MCF 10A (cell line): ENCODE measurements at regions not wholly inside any gene's neighbourhood (a gene's known extent, or its start where the extent isn't known, plus 50 kb on each side); places are given as distances from the start of the nearest gene placed in this dataset.

Experiments
- BruUV-seq: library from RNA; stranded (reverse); fragments of 400-500 nt; replicated peaks from 2 replicates; lab custom pipeline; 2021; lab: Mats Ljungman, UMichigan
- CTCF ChIA-PET: fragments of 300-600 bp; sonication (Branson Sonifier 250); formaldehyde crosslinking; extraction: SDS; loops from one replicate; lab custom pipeline; 2021; ENCODE audit warnings: antibody characterized with exemption, inconsistent platforms; lab: Yijun Ruan, JAX
- POLR2A ChIA-PET: fragments of 300-600, 350-650 bp; sonication (Branson Sonifier 250); formaldehyde crosslinking; extraction: SDS; loops from one replicate; lab custom pipeline; 2020; ENCODE audit warnings: antibody characterized with exemption, inconsistent platforms; lab: Yijun Ruan, JAX
- DNase-seq: peaks from one replicate; pipeline ENCODE4 v3.0.0-alpha.2; 2018; ENCODE audit not compliant: unreplicated experiment
- H3K27ac Mint-ChIP-seq: one replicate; pipeline ENCODE4 v1.8.0; 2022; ENCODE audit warnings: mild to moderate bottlenecking, low read depth, mixed read lengths; ENCODE audit not compliant: unreplicated experiment
- H3K27me3 Mint-ChIP-seq: one replicate; pipeline ENCODE4 v1.8.0; 2022; ENCODE audit warnings: mixed read lengths; ENCODE audit not compliant: insufficient read depth, unreplicated experiment
- H3K36me3 Mint-ChIP-seq: one replicate; pipeline ENCODE4 v1.8.0; 2022; ENCODE audit warnings: mild to moderate bottlenecking, moderate library complexity, mixed read lengths; ENCODE audit not compliant: insufficient read depth, unreplicated experiment
- H3K4me1 Mint-ChIP-seq: one replicate; pipeline ENCODE4 v1.8.0; 2022; ENCODE audit warnings: mixed read lengths; ENCODE audit not compliant: insufficient read depth, unreplicated experiment
- H3K4me3 Mint-ChIP-seq: one replicate; pipeline ENCODE4 v1.8.0; 2022; ENCODE audit warnings: mild to moderate bottlenecking, moderate library complexity, mixed read lengths; ENCODE audit not compliant: unreplicated experiment
- H3K9me3 Mint-ChIP-seq: one replicate; pipeline ENCODE4 v1.8.0; 2022; ENCODE audit warnings: mixed read lengths; ENCODE audit not compliant: unreplicated experiment
- CTCF ChIP-seq: fragments of 200-600 bp; IDR thresholded peaks from one replicate; pipeline ENCODE4 v1.8.0; 2022; ENCODE audit warnings: antibody characterized with exemption, mild to moderate bottlenecking; ENCODE audit not compliant: unreplicated experiment
- intact Hi-C: fragments of 100-400 bp; cut with micrococcal nuclease; formaldehyde crosslinking; loops from 2 replicates; pipeline ENCODE4 v1.14.1; 2022

DNA sequence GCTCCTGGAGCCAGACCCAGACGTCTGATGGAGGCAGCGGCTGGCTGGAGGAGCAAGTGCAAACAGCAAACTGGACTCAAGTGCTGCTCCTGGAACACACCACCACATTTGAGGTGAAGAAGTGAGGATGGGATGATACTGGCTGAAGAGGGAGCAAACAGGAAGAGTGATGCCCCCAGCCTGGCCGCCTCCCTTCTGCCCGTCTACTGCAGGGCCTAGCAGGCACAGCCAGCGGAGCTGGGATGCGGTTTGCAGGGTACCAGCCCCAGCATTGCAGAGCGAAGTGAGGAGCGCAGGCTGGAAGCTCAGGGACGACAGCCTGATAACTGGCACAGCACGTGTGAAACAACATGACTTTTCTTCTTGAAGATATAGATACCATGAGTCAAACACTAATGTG is 111.8 kb upstream of the ZNF32 start:
- Mint-ChIP-seq H3K9me3 (no peaks in the 10 kb centered on the region), H3K27ac (no peak overlapping the region), H3K4me3 (no peak overlapping the region), H3K27me3 (no peaks in the 10 kb centered on the region), H3K36me3 (no peaks in the 10 kb centered on the region), H3K4me1 (no peaks in the 10 kb centered on the region)
- no peak for DNase-seq
- POLR2A ChIA-PET = no interaction called here
- no TSS peak for BruUV-seq
- intact Hi-C loops = no loop called here
- CTCF ChIA-PET = no interaction called here
- no peak for TF ChIP-seq CTCF

- no peaks in the 10 kb centered on the region for H3K36me3 Mint-ChIP-seq
- no peak overlapping the region for H3K4me3 Mint-ChIP-seq
- ChIA-PET CTCF (interaction anchor here (0.8 kb wide), 1 partner anchor 85 kb away, joined by 3 read pairs; no protein-coding TSS in a partner anchor), POLR2A (no interaction called here)
- no TSS peak for BruUV-seq
- no peak overlapping the region for H3K27ac Mint-ChIP-seq
- H3K9me3 Mint-ChIP-seq = no peaks in the 10 kb centered on the region
- H3K4me1 Mint-ChIP-seq = no peaks in the 10 kb centered on the region
- intact Hi-C loops = no loop called here
- no peak for TF ChIP-seq CTCF
- no peaks in the 10 kb centered on the region for H3K27me3 Mint-ChIP-seq
- DNase-seq = no peak
These were observed 110.5 kb upstream of the ZNF32 start for GRCh38 chr10:43759216-43759615.

DNA sequence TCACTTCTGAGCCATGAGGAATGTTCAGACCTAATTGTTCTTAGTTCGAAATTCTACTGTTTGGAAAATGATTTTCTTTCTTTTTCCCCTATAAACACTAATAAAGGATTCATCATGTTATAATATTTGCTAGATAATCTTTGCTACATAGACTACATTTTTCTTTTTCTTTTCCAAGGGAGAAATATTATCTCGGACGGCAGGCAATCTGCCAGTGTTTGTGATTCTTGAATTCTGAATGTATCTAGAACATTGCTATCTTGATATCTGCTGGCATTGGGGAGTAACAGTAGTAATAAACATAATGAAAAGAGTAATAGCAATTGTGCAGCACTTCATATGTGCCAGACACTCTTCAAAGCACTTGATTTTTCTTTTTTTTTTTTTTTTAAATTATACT is 107.7 kb upstream of the ZNF32 start:
- no peaks in the 10 kb centered on the region for H3K36me3 Mint-ChIP-seq
- ChIA-PET CTCF (interaction anchor here (1.1 kb wide), 1 partner anchor 154 kb away, joined by 3 read pairs; no protein-coding TSS in a partner anchor), POLR2A (no interaction called here)
- H3K4me3 Mint-ChIP-seq = no peak overlapping the region
- TF ChIP-seq CTCF = no peak
- BruUV-seq = no TSS peak
- DNase-seq = no peak
- H3K9me3 Mint-ChIP-seq = no peaks in the 10 kb centered on the region
- intact Hi-C loops = no loop called here
- no peak overlapping the region for H3K27ac Mint-ChIP-seq
- H3K4me1 Mint-ChIP-seq = no peaks in the 10 kb centered on the region
- no peaks in the 10 kb centered on the region for H3K27me3 Mint-ChIP-seq

GRCh38 chr10:43754569-43755260 is 106.0 kb upstream of the ZNF32 start:
- Mint-ChIP-seq H3K4me1 (no peaks in the 10 kb centered on the region), H3K27ac (no peak overlapping the region), H3K4me3 (no peak overlapping the region), H3K36me3 (no peaks in the 10 kb centered on the region), H3K27me3 (peaks cover 3% of the 10 kb centered on the region), H3K9me3 (no peaks in the 10 kb centered on the region)
- ChIA-PET POLR2A (no interaction called here), CTCF (interaction anchor here (0.5 to 0.6 kb wide), 2 partner anchors 15 to 30 kb away, joined by 3 to 4 read pairs; no protein-coding TSS in a partner anchor)
- no peak for TF ChIP-seq CTCF
- intact Hi-C loops = no loop called here
- no TSS peak for BruUV-seq
- no peak for DNase-seq
